ENCODE measurements at regions not wholly inside any gene's neighbourhood (a gene's known extent, or its start where the extent isn't known, plus 50 kb on each side); places are given as distances from the start of the nearest gene placed in this dataset.

- no peak for TF ChIP-seq CTCF (IDR thresholded peaks at IDR 0.05)
- TF ChIP-seq POLR2AphosphoS5 (IDR thresholded peaks at IDR 0.05) = no peak
Observed at GRCh38 chr14:104293851-104294627, 155.7 kb downstream of the KIF26A start.

Data from breast epithelium (tissue), 3 donors.